ENCODE measurements at regions not wholly inside any gene's neighbourhood (a gene's known extent, or its start where the extent isn't known, plus 50 kb on each side); places are given as distances from the start of the nearest gene placed in this dataset.
A peak's percentile ranks its signal among the peaks of the same experiment; 100 is the strongest.

DNA sequence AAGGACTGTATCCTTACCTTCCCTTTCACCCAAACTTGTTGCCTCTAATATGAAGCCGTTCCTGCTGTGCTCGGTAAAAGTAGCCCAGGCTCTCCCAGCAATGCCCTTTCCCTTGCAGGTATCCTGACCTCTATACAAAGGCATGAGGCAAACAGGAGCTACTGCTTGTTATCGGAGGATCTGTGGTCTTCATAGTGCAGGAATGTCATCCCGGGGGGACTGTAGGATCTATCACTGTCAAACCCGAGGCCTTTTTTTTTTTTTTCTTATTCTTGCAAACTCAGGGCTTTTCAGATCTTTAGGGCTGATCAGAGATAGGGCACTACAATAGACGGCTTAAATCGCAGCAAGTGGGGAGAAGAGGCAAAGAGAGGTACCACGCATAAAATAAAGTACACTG lies 1206.6 kb downstream of the TYW1 start:
- no peak for DNase-seq
- no peaks in the 10 kb centered on the region for H3K27me3 Mint-ChIP-seq (ENCODE audit: unreplicated experiment)
- peaks cover 3% of the 10 kb centered on the region for H3K9me3 Mint-ChIP-seq (ENCODE audit: unreplicated experiment)
- TF ChIP-seq, protein P1, sequence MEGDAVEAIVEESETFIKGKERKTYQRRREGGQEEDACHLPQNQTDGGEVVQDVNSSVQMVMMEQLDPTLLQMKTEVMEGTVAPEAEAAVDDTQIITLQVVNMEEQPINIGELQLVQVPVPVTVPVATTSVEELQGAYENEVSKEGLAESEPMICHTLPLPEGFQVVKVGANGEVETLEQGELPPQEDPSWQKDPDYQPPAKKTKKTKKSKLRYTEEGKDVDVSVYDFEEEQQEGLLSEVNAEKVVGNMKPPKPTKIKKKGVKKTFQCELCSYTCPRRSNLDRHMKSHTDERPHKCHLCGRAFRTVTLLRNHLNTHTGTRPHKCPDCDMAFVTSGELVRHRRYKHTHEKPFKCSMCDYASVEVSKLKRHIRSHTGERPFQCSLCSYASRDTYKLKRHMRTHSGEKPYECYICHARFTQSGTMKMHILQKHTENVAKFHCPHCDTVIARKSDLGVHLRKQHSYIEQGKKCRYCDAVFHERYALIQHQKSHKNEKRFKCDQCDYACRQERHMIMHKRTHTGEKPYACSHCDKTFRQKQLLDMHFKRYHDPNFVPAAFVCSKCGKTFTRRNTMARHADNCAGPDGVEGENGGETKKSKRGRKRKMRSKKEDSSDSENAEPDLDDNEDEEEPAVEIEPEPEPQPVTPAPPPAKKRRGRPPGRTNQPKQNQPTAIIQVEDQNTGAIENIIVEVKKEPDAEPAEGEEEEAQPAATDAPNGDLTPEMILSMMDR (IDR thresholded peaks at IDR 0.05; ENCODE audit: partially characterized antibody, unreplicated experiment) = no peak
- H3K36me3 Mint-ChIP-seq (ENCODE audit: unreplicated experiment) = no peaks in the 10 kb centered on the region
- H3K4me3 Mint-ChIP-seq (ENCODE audit: unreplicated experiment) = no peak overlapping the region
- peaks cover 6% of the 10 kb centered on the region for H3K4me1 Mint-ChIP-seq (ENCODE audit: low read depth, unreplicated experiment)
- no peak overlapping the region for H3K27ac Mint-ChIP-seq (ENCODE audit: unreplicated experiment)

DNA sequence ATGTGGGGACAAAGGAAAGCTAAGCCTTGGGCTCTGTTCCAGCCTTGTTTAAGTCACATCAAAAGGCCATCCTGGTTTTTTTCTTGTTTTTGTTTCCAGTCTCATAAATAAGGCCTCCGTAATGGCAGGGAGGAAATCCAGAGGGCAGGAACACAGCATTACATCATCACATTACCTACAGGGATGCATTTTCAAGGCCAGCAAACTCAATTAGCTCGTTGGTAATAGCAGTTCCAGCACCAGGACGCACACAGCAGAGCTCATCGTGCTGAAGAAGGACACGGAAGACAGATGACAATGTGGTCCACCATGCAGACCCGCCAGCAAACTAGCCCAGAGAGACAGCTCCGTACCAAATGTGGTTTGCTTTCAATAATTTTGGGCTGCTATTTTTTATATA lies 1209.2 kb downstream of the TYW1 start:
- peaks cover 5% of the 10 kb centered on the region for H3K9me3 Mint-ChIP-seq (ENCODE audit: unreplicated experiment)
- peak overlapping the region; percentile 52 for H3K27ac Mint-ChIP-seq (ENCODE audit: unreplicated experiment)
- TF ChIP-seq, protein P1 (IDR thresholded peaks at IDR 0.05; ENCODE audit: partially characterized antibody, unreplicated experiment) = no peak
- H3K36me3 Mint-ChIP-seq (ENCODE audit: unreplicated experiment) = no peaks in the 10 kb centered on the region
- H3K4me1 Mint-ChIP-seq (ENCODE audit: low read depth, unreplicated experiment) = peaks cover 6% of the 10 kb centered on the region
- DNase-seq = no peak
- H3K4me3 Mint-ChIP-seq (ENCODE audit: unreplicated experiment) = no peak overlapping the region
- H3K27me3 Mint-ChIP-seq (ENCODE audit: unreplicated experiment) = peaks cover 2% of the 10 kb centered on the region

DNA sequence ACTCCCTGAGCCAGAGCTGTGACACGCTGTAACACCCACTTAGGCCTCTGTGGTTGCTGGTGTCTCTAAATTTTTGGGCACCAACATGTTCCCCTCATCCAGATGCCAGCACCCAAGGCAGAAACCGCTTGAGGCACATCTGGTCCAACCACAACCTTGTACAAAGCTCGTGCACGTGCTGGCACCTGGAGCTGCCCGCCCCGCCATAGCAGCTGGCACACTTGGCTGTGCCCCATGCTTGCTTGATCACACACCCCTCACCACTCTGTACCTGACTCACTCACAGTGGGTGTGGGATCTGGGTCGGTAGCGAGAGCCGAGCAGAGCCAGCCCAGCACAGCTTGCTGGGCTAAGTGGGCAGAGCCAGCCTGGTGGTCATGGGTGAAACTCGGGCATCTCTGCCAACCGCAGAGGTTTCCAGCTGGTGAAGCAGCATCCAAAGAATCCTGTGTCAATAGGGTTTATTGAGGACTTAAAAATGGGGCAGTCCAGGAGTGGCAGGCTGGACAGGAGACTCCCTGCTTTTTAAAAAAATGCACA lies 1210.4 kb downstream of the TYW1 start:
- no peak for DNase-seq
- TF ChIP-seq, protein P1 (IDR thresholded peaks at IDR 0.05; ENCODE audit: partially characterized antibody, unreplicated experiment) = no peak
- peaks cover 2% of the 10 kb centered on the region for H3K27me3 Mint-ChIP-seq (ENCODE audit: unreplicated experiment)
- no peak overlapping the region for H3K4me3 Mint-ChIP-seq (ENCODE audit: unreplicated experiment)
- no peak overlapping the region for H3K27ac Mint-ChIP-seq (ENCODE audit: unreplicated experiment)
- no peaks in the 10 kb centered on the region for H3K36me3 Mint-ChIP-seq (ENCODE audit: unreplicated experiment)
- peaks cover 6% of the 10 kb centered on the region for H3K4me1 Mint-ChIP-seq (ENCODE audit: low read depth, unreplicated experiment)
- peaks cover 5% of the 10 kb centered on the region for H3K9me3 Mint-ChIP-seq (ENCODE audit: unreplicated experiment)

DNA sequence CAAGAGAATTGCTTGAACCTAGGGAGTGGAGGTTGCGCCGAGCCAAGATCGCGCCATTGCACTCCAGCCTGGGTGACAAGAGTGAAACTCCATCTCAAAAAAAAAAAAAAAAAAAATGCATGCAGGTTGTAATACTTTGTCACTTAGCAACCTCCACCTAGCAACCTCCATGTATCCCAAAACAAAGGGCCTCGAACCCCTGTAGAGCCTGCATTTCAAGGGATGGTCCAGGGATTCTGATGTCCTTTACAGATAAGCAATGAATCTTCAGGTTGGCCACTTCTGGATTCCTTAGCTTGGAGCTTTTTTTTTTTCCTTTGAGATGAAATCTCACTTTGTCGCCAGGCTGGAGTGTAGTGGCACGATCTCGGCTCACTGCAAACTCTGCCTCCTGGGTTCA lies 1211.0 kb downstream of the TYW1 start:
- Mint-ChIP-seq H3K9me3 (ENCODE audit: unreplicated experiment) (peaks cover 5% of the 10 kb centered on the region), H3K27ac (ENCODE audit: unreplicated experiment) (no peak overlapping the region), H3K4me1 (ENCODE audit: low read depth, unreplicated experiment) (peaks cover 6% of the 10 kb centered on the region), H3K27me3 (ENCODE audit: unreplicated experiment) (peaks cover 2% of the 10 kb centered on the region), H3K4me3 (ENCODE audit: unreplicated experiment) (no peak overlapping the region), H3K36me3 (ENCODE audit: unreplicated experiment) (no peaks in the 10 kb centered on the region)
- TF ChIP-seq, protein P1 (IDR thresholded peaks at IDR 0.05; ENCODE audit: partially characterized antibody, unreplicated experiment) = no peak
- no peak for DNase-seq

DNA sequence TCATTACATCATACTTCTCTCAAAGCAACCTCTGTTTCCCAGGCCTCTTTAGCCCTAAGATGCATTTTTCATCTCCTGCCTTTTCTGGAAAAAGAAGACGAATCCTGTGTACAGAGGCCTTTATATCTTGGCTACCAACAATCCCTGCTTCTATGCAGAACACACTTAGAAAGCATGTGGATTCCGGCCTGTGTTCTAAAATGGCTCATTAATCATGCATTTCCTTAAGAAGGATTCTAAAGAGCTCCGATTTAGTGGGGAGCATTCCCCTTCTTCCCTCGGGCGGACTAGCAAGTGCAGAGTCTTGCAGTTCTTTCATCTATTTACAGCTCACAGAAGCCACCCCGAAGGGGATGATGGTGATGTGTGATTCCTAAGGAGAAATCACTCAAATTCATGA lies 1212.9 kb downstream of the TYW1 start:
- TF ChIP-seq, protein P1 (IDR thresholded peaks at IDR 0.05; ENCODE audit: partially characterized antibody, unreplicated experiment) = no peak
- Mint-ChIP-seq H3K9me3 (ENCODE audit: unreplicated experiment) (peaks cover 5% of the 10 kb centered on the region), H3K27me3 (ENCODE audit: unreplicated experiment) (peaks cover 3% of the 10 kb centered on the region), H3K4me3 (ENCODE audit: unreplicated experiment) (no peak overlapping the region), H3K4me1 (ENCODE audit: low read depth, unreplicated experiment) (peaks cover 6% of the 10 kb centered on the region), H3K36me3 (ENCODE audit: unreplicated experiment) (no peaks in the 10 kb centered on the region), H3K27ac (ENCODE audit: unreplicated experiment) (no peak overlapping the region)
- no peak for DNase-seq
